22Rv1 (cell line): ENCODE measurements at regions not wholly inside any gene's neighbourhood (a gene's known extent, or its start where the extent isn't known, plus 50 kb on each side); places are given as distances from the start of the nearest gene placed in this dataset.

Experiments used
- CTCF ChIP-seq: fragments of 450-650 bp; IDR thresholded peaks from 2 replicates; pipeline ENCODE4 v1.5.1; 2017; ENCODE audit warnings: mild to moderate bottlenecking
- ZFX ChIP-seq: fragments of 450-650 bp; IDR thresholded peaks from 2 replicates; pipeline ENCODE4 v1.6.1; 2017; ENCODE audit warnings: antibody characterized with exemption, borderline replicate concordance

- TF ChIP-seq CTCF (no peak), ZFX (no peak)
Measured at GRCh38 chr18:57202881-57203280, 56.0 kb downstream of the BOD1L2 start.
